Ovary (tissue), 7 donors: ENCODE measurements at regions not wholly inside any gene's neighbourhood (a gene's known extent, or its start where the extent isn't known, plus 50 kb on each side); places are given as distances from the start of the nearest gene placed in this dataset.

ENCODE experiments used
- DNase-seq, 5 donors: peaks; one replicate each; pipeline ENCODE4 v3.0.0-alpha.2; 2019 to 2020
- H3K27ac ChIP-seq, 2 donors: fragments of 200-600 bp; one replicate each; pipeline versions ENCODE4 v1.5.1 to v1.8.0; 2019 to 2022
- H3K27me3 ChIP-seq: fragments of 200-600 bp; one replicate; pipeline ENCODE4 v1.8.0; 2022
- H3K36me3 ChIP-seq: fragments of 200-600 bp; sonication (generic); one replicate; pipeline ENCODE4 v1.5.1; 2019
- H3K4me1 ChIP-seq: one replicate; pipeline ENCODE4 v1.8.1; 2013; ENCODE audit warnings: mild to moderate bottlenecking, moderate library complexity; ENCODE audit not compliant: insufficient read depth
- H3K4me3 ChIP-seq: fragments of 200-600 bp; sonication (generic); one replicate; pipeline ENCODE4 v1.5.1; 2017
- H3K9me3 ChIP-seq, 2 donors: fragments of 200-600 bp in 1 of 2; sonication (generic) in 1 of 2; one replicate each; pipeline versions ENCODE4 v1.5.1 to v1.8.1; 2013 to 2019; ENCODE audit warnings: mild to moderate bottlenecking in 1 of 2, moderate library complexity in 1 of 2
- CTCF ChIP-seq, 3 donors: fragments of 450-650 bp in 2 of 3; fragments of 200-600 bp in 1 of 3; IDR thresholded peaks; one replicate each; pipeline versions ENCODE4 v1.5.1 to v1.8.0; 2016 to 2022; ENCODE audit warnings: antibody characterized with exemption in 3 of 3, mild to moderate bottlenecking in 1 of 3
- EP300 ChIP-seq: sonication (generic); formaldehyde crosslinking; IDR thresholded peaks from one replicate; pipeline ENCODE4 v1.6.1; 2017; ENCODE audit warnings: antibody characterized with exemption
- POLR2A ChIP-seq: fragments of 450-650 bp; IDR thresholded peaks from one replicate; pipeline ENCODE4 v1.6.1; 2017; ENCODE audit warnings: antibody characterized with exemption, mild to moderate bottlenecking, moderate library complexity
- WGBS, 3 donors: extraction: QIAGEN DNeasy Blood & Tissue Kit in 1 of 3; methylation state at CpG; one replicate each; pipeline versions ENCODE4 v1.1.5 to v1.1.7; 2013 to 2017; 5-methylcytosine and 5-hydroxymethylcytosine counted together
- intact Hi-C, 4 donors: fragments of 100-400 bp; cut with DNase I; formaldehyde crosslinking; loops; one replicate each; pipeline versions ENCODE4 v1.11.0 to v1.15.1; 2022 to 2023
- donor health status: DM: no; HTN: no; CAD: no; lungs with moderate emphysema.
- donor health status: DM: no; HTN: no; CAD: no.
- donor health status: Bipolar disorder and iron deficiency.
- donor health status: DM: no; HTN: no; CAD: no.
- donor health status: DM: yes; HTN: yes; CAD: no.

- H3K27me3 ChIP-seq: no peaks in the 10 kb centered on the region
- intact Hi-C loops: no loop called here
- no peaks in the 10 kb centered on the region for H3K4me1 ChIP-seq
- TF ChIP-seq EP300 (no peak), CTCF (IDR thresholded peaks at IDR 0.05) (no peak), POLR2A (no peak)
- WGBS, 3 donors: 74 to 82% (median 81%) methylated on average over 3 of the region's 3 CpGs
- H3K36me3 ChIP-seq: no peaks in the 10 kb centered on the region
- no peaks in the 10 kb centered on the region for H3K9me3 ChIP-seq
- DNase-seq: no peak
- H3K4me3 ChIP-seq: no peak overlapping the region
- no peak overlapping the region for H3K27ac ChIP-seq
Measured at GRCh38 chr2:117500721-117501120, 313.8 kb upstream of the DDX18 start.

DNA sequence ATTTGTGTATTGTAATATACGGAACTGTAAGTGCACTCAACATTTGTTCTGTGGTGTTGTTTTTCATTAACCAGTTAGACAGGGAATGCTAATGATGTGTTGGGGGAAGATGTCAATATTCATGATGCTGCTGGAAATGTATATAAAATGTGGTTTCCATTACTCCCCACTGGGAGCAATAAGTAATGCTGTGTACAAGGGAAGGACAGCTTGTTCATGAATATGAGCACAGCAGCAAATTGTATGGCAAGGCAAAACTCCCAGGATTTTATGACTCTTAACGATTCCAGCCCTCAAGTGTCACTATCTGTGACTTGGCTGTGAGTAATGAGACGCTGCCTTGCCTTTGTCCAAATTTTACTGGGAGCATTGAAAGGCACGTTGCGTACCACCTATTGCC, 312.4 kb upstream of the DDX18 start:
- Histone ChIP-seq H3K9me3 (no peaks in the 10 kb centered on the region), H3K27me3 (no peaks in the 10 kb centered on the region), H3K4me1 (no peaks in the 10 kb centered on the region), H3K36me3 (no peaks in the 10 kb centered on the region), H3K4me3 (no peak overlapping the region), H3K27ac (no peak overlapping the region)
- intact Hi-C loops: no loop called here
- WGBS, 3 donors: 49 to 58% (median 50%) methylated on average over 5 of the region's 5 CpGs
- no peak for TF ChIP-seq CTCF (IDR thresholded peaks at IDR 0.05)
- TF ChIP-seq EP300: no peak
- DNase-seq: no peak

- H3K36me3 ChIP-seq: no peaks in the 10 kb centered on the region
- no peak for DNase-seq
- H3K4me3 ChIP-seq: no peak overlapping the region
- intact Hi-C loops: no loop called here
- H3K9me3 ChIP-seq: no peaks in the 10 kb centered on the region
- no peaks in the 10 kb centered on the region for H3K4me1 ChIP-seq
- no peaks in the 10 kb centered on the region for H3K27me3 ChIP-seq
- no peak for TF ChIP-seq CTCF (IDR thresholded peaks at IDR 0.05)
- no peak for TF ChIP-seq EP300
- TF ChIP-seq POLR2A: no peak
- H3K27ac ChIP-seq: no peak overlapping the region
- 70 to 79% (median 72%) methylated on average over 2 of the region's 2 CpGs for WGBS, 3 donors
Measured at GRCh38 chr2:117512307-117512706, 302.2 kb upstream of the DDX18 start.

GRCh38 chr2:117514371-117514770, 300.1 kb upstream of the DDX18 start:
- Histone ChIP-seq H3K4me3 (no peak overlapping the region), H3K27ac (no peak overlapping the region), H3K27me3 (no peaks in the 10 kb centered on the region), H3K9me3 (no peaks in the 10 kb centered on the region), H3K36me3 (no peaks in the 10 kb centered on the region), H3K4me1 (no peaks in the 10 kb centered on the region)
- DNase-seq: no peak
- TF ChIP-seq CTCF (IDR thresholded peaks at IDR 0.05) (no peak), POLR2A (no peak)
- 52 to 68% (median 63%) methylated on average over 1 of the region's 1 CpG for WGBS, 3 donors
- intact Hi-C loops: no loop called here

GRCh38 chr2:117519238-117519637, 295.3 kb upstream of the DDX18 start:
- WGBS, 3 donors: 4 to 19% (median 15%) methylated on average over 1 of the region's 1 CpG
- Histone ChIP-seq H3K4me1 (no peaks in the 10 kb centered on the region), H3K27me3 (no peaks in the 10 kb centered on the region), H3K27ac (no peak overlapping the region), H3K36me3 (no peaks in the 10 kb centered on the region), H3K9me3 (no peaks in the 10 kb centered on the region), H3K4me3 (no peak overlapping the region)
- TF ChIP-seq EP300 (no peak), POLR2A (no peak), CTCF (IDR thresholded peaks at IDR 0.05) (no peak)
- intact Hi-C loops: no loop called here
- DNase-seq: no peak
